Adrenal gland (tissue), 5 donors: ENCODE measurements at regions not wholly inside any gene's neighbourhood (a gene's known extent, or its start where the extent isn't known, plus 50 kb on each side); places are given as distances from the start of the nearest gene placed in this dataset.

ENCODE experiments used
- CTCF ChIP-seq, 6 experiments: fragments of 450-650 bp in 4 of 6; fragments of 200-600 bp in 2 of 6; sonication (generic) in 1 of 6; IDR thresholded peaks; 1 replicate in 5 of 6; 2 replicates in 1 of 6; pipeline versions ENCODE4 v1.5.1 to v1.8.0; 2016 to 2021; ENCODE audit warnings: antibody characterized with exemption in 6 of 6, mild to moderate bottlenecking in 2 of 6, moderate library complexity in 1 of 6
- POLR2A ChIP-seq, 2 donors: fragments of 450-650 bp; IDR thresholded peaks; one replicate each; pipeline ENCODE4 v1.6.1; 2017; ENCODE audit warnings: antibody characterized with exemption in 2 of 2, mild to moderate bottlenecking in 2 of 2, moderate library complexity in 1 of 2
- donor health status: DM: no; HTN: no; CAD: no.

GRCh38 chr18:40096675-40097074, 1858.4 kb upstream of the PIK3C3 start:
- TF ChIP-seq CTCF (IDR thresholded peaks at IDR 0.05) (no peak), POLR2A (IDR thresholded peaks at IDR 0.05) (no peak)
